Panc1 (cell line): ENCODE measurements at regions not wholly inside any gene's neighbourhood (a gene's known extent, or its start where the extent isn't known, plus 50 kb on each side); places are given as distances from the start of the nearest gene placed in this dataset.

ENCODE experiments used
- ATAC-seq: fragments of 200-7000 bp; cut with Tn5 transposase; 2 replicates; pipeline ENCODE4 v1.9.1; 2020; ENCODE audit warnings: mild to moderate bottlenecking, moderate library complexity
- BruUV-seq: library from RNA; stranded (reverse); fragments of 400-500 nt; replicated peaks from 2 replicates; lab custom pipeline; 2021; lab: Mats Ljungman, UMichigan
- CTCF ChIA-PET: fragments of 300-600 bp; sonication (Branson Sonifier 250); formaldehyde crosslinking; loops from one replicate; lab custom pipeline; 2022; ENCODE audit warnings: antibody characterized with exemption; lab: Charles Lee
- POLR2A ChIA-PET: fragments of 300-600 bp; sonication (Branson Sonifier 250); formaldehyde crosslinking; loops from one replicate; lab custom pipeline; 2022; ENCODE audit warnings: antibody characterized with exemption; lab: Charles Lee
- DNase-seq: peaks from one replicate; pipeline ENCODE4 v3.0.0-alpha.2; 2010; ENCODE audit warnings: low read depth, low spot score
- H3K27ac ChIP-seq: 2 replicates; pipeline ENCODE4 v1.5.1; 2011; ENCODE audit warnings: mild to moderate bottlenecking, low read length, inconsistent platforms
- H3K27me3 ChIP-seq: fragments of 200-500 bp; sonication (Bioruptor generic); 2 replicates; pipeline ENCODE4 v1.6.0; 2014; ENCODE audit warnings: low read length, inconsistent platforms; ENCODE audit not compliant: control insufficient read depth, insufficient read depth
- H3K36me3 ChIP-seq: fragments of 200-500 bp; sonication (Bioruptor generic); 2 replicates; pipeline ENCODE4 v1.5.1; 2014; ENCODE audit warnings: inconsistent platforms, mild to moderate bottlenecking, low read length, moderate library complexity; ENCODE audit not compliant: control insufficient read depth, insufficient read depth
- H3K4me1 ChIP-seq: 2 replicates; pipeline ENCODE4 v1.5.1; 2011; ENCODE audit warnings: inconsistent platforms, mild to moderate bottlenecking, low read length, moderate library complexity; ENCODE audit not compliant: control insufficient read depth, insufficient read depth
- H3K4me3 ChIP-seq, 2 experiments: 2 replicates each; pipeline ENCODE4 v1.5.1; 2011 to 2012; ENCODE audit warnings: low read depth in 2 of 2, low read length in 2 of 2, mild to moderate bottlenecking in 2 of 2, inconsistent platforms in 1 of 2, moderate library complexity in 1 of 2
- H3K9me3 ChIP-seq: fragments of 200-500 bp; sonication (Bioruptor generic); 2 replicates; pipeline ENCODE4 v1.5.1; 2014; ENCODE audit warnings: low read depth, mild to moderate bottlenecking, inconsistent platforms, low read length, moderate library complexity; ENCODE audit not compliant: control insufficient read depth, insufficient read depth
- CTCF ChIP-seq: fragments of 450-650 bp; IDR thresholded peaks from 2 replicates; pipeline ENCODE4 v1.5.1; 2017; ENCODE audit warnings: mild to moderate bottlenecking
- POLR2AphosphoS5 ChIP-seq: IDR thresholded peaks from 2 replicates; pipeline ENCODE4 v1.6.1; 2012; ENCODE audit warnings: mild to moderate bottlenecking, low read depth, low read length, moderate library complexity
- SIN3A ChIP-seq: IDR thresholded peaks from 2 replicates; pipeline ENCODE4 v1.6.1; 2012; ENCODE audit warnings: low read depth, mild to moderate bottlenecking, low read length, moderate library complexity, borderline replicate concordance; ENCODE audit not compliant: insufficient read depth
- TCF7L2 ChIP-seq: IDR thresholded peaks from 2 replicates; pipeline ENCODE4 v1.6.1; 2011; ENCODE audit warnings: mild to moderate bottlenecking, low read depth, low read length, inconsistent platforms
- in situ Hi-C: cut with HindIII; loops from 2 replicates; pipeline ENCODE4 v1.10.0; 2016; ENCODE audit warnings: low sequenced_read_pairs, low pct_unique_long_range_greater_than_20kb
- intact Hi-C: fragments of 100-400 bp; cut with micrococcal nuclease; formaldehyde crosslinking; loops from one replicate; pipeline ENCODE4 v1.10.0; 2022; ENCODE audit not compliant: unreplicated experiment
- TF ChIP-seq, protein P1 (sequence below), 2 experiments: IDR thresholded peaks; 2 replicates each; pipeline ENCODE4 v1.6.1; 2011 to 2012; ENCODE audit warnings: low read depth in 2 of 2, control low read depth in 1 of 2, low read length in 1 of 2, mild to moderate bottlenecking in 1 of 2, moderate library complexity in 1 of 2; ENCODE audit not compliant: insufficient read depth in 1 of 2

- no TSS peak for BruUV-seq
- Histone ChIP-seq H3K27me3 (peaks cover 3% of the 10 kb centered on the region; the same call in 1 of the 2 replicates), H3K4me3 (no peak overlapping the region), H3K9me3 (no peaks in the 10 kb centered on the region), H3K36me3 (peaks cover 3% of the 10 kb centered on the region; the same call in 1 of the 2 replicates), H3K4me1 (no peaks in the 10 kb centered on the region; the same call in 1 of the 2 replicates), H3K27ac (no peak overlapping the region)
- DNase-seq (no peak), ATAC-seq (no peak)
- intact Hi-C loops (no loop called here), in situ Hi-C loops (no loop called here)
- POLR2A ChIA-PET = no interaction called here
- TF ChIP-seq, protein P1, sequence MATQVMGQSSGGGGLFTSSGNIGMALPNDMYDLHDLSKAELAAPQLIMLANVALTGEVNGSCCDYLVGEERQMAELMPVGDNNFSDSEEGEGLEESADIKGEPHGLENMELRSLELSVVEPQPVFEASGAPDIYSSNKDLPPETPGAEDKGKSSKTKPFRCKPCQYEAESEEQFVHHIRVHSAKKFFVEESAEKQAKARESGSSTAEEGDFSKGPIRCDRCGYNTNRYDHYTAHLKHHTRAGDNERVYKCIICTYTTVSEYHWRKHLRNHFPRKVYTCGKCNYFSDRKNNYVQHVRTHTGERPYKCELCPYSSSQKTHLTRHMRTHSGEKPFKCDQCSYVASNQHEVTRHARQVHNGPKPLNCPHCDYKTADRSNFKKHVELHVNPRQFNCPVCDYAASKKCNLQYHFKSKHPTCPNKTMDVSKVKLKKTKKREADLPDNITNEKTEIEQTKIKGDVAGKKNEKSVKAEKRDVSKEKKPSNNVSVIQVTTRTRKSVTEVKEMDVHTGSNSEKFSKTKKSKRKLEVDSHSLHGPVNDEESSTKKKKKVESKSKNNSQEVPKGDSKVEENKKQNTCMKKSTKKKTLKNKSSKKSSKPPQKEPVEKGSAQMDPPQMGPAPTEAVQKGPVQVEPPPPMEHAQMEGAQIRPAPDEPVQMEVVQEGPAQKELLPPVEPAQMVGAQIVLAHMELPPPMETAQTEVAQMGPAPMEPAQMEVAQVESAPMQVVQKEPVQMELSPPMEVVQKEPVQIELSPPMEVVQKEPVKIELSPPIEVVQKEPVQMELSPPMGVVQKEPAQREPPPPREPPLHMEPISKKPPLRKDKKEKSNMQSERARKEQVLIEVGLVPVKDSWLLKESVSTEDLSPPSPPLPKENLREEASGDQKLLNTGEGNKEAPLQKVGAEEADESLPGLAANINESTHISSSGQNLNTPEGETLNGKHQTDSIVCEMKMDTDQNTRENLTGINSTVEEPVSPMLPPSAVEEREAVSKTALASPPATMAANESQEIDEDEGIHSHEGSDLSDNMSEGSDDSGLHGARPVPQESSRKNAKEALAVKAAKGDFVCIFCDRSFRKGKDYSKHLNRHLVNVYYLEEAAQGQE (IDR thresholded peaks at IDR 0.05; ENCODE audit: insufficient read depth in 1 of 2, low read depth in 2 of 2, low read length in 1 of 2) = no peak
- TF ChIP-seq SIN3A = no peak
- TF ChIP-seq CTCF = no peak
- CTCF ChIA-PET = no interaction called here
Observed at GRCh38 chr6:170162011-170162774, 128.7 kb downstream of the DLL1 start.

GRCh38 chr6:170160628-170161611 is 130.0 kb downstream of the DLL1 start:
- no TSS peak for BruUV-seq
- TF ChIP-seq CTCF = no peak
- TF ChIP-seq, protein P1 (IDR thresholded peaks at IDR 0.05; ENCODE audit: insufficient read depth in 1 of 2, low read depth in 2 of 2, low read length in 1 of 2) = no peak
- no peak for TF ChIP-seq POLR2AphosphoS5
- no peak for TF ChIP-seq TCF7L2
- no peak for TF ChIP-seq SIN3A
- Histone ChIP-seq H3K4me3 (no peak overlapping the region), H3K27me3 (no peaks in the 10 kb centered on the region; the same call in 1 of the 2 replicates), H3K4me1 (no peaks in the 10 kb centered on the region; the same call in 1 of the 2 replicates), H3K27ac (no peak overlapping the region), H3K36me3 (peaks cover 3% of the 10 kb centered on the region; the same call in 1 of the 2 replicates), H3K9me3 (no peaks in the 10 kb centered on the region)
- intact Hi-C loops = no loop called here
- DNase-seq (no peak), ATAC-seq (peak; percentile 27; the same call in 1 of the 2 replicates)
- in situ Hi-C loops = no loop called here
- ChIA-PET POLR2A (no interaction called here), CTCF (no interaction called here)
